SU-DHL-6 (cell line): ENCODE measurements at regions not wholly inside any gene's neighbourhood (a gene's known extent, or its start where the extent isn't known, plus 50 kb on each side); places are given as distances from the start of the nearest gene placed in this dataset.

Source experiments
- H2AFZ ChIP-seq: fragments of 200-600 bp; sonication (generic); 2 replicates; pipeline ENCODE4 v1.6.1; 2014; ENCODE audit warnings: low read depth, mild to moderate bottlenecking, moderate library complexity, mixed read lengths, antibody characterized with exemption, low read length; ENCODE audit not compliant: severe bottlenecking
- H3F3A ChIP-seq: fragments of 200-600 bp; shearing (Covaris generic); 2 replicates; pipeline ENCODE4 v1.6.0; 2016; ENCODE audit warnings: antibody characterized with exemption, mild to moderate bottlenecking; ENCODE audit not compliant: insufficient read depth
- H3K27ac ChIP-seq: fragments of 200-600 bp; sonication (generic); 2 replicates; pipeline ENCODE4 v1.5.1; 2016; ENCODE audit warnings: low read depth, mild to moderate bottlenecking, low read length, moderate library complexity, mixed read lengths
- H3K27me3 ChIP-seq: fragments of 200-600 bp; sonication (generic), shearing (Covaris generic); 2 replicates; pipeline ENCODE4 v1.6.0; 2014; ENCODE audit warnings: mild to moderate bottlenecking, low read length
- H3K36me3 ChIP-seq: fragments of 200-600 bp; sonication (generic); 2 replicates; pipeline ENCODE4 v1.6.1; 2014; ENCODE audit warnings: mild to moderate bottlenecking, low read length, mixed read lengths
- H3K4me2 ChIP-seq: fragments of 300-600, 200-600 bp; shearing (Covaris generic), sonication (generic); 2 replicates; pipeline ENCODE4 v1.6.0; 2014; ENCODE audit warnings: low read length, low read depth, mild to moderate bottlenecking; ENCODE audit not compliant: poor library complexity, severe bottlenecking
- H3K4me3 ChIP-seq: fragments of 200-600 bp; sonication (generic); 2 replicates; pipeline ENCODE4 v1.5.1; 2014; ENCODE audit warnings: antibody characterized with exemption, low read length, mild to moderate bottlenecking, mixed read lengths; ENCODE audit not compliant: insufficient read depth, poor library complexity, severe bottlenecking
- H3K79me2 ChIP-seq: fragments of 200-600 bp; sonication (generic); 2 replicates; pipeline ENCODE4 v1.6.1; 2014; ENCODE audit warnings: mild to moderate bottlenecking, low read length, moderate library complexity; ENCODE audit not compliant: insufficient read depth
- H3K9ac ChIP-seq: fragments of 200-600 bp; sonication (generic); 2 replicates; pipeline ENCODE4 v1.7.0; 2014; ENCODE audit warnings: mild to moderate bottlenecking, low read length
- H3K9me2 ChIP-seq: fragments of 200-600 bp; sonication (generic); replicated peaks from 2 replicates; pipeline ENCODE4 v1.6.1; 2014; ENCODE audit warnings: low read length; ENCODE audit not compliant: insufficient read depth
- H3K9me3 ChIP-seq: fragments of 200-600 bp; sonication (generic); 2 replicates; pipeline ENCODE4 v1.6.1; 2014; ENCODE audit warnings: low read length, mixed read lengths; ENCODE audit not compliant: insufficient read depth
- H4K20me1 ChIP-seq: fragments of 200-600 bp; sonication (generic); 2 replicates; pipeline ENCODE4 v1.6.1; 2014; ENCODE audit warnings: low read depth, mild to moderate bottlenecking, antibody characterized with exemption, low read length, moderate library complexity, mixed read lengths
- EZH2phosphoT487 ChIP-seq: fragments of 200-600 bp; sonication (generic), shearing (Covaris generic); conservative IDR thresholded peaks from 2 replicates; pipeline ENCODE4 v1.6.1; 2018; ENCODE audit warnings: mild to moderate bottlenecking, antibody characterized with exemption, low read length, moderate library complexity, mixed read lengths
- TF ChIP-seq, protein P1 (sequence below): fragments of 200-600 bp; sonication (generic); IDR thresholded peaks from one replicate; pipeline ENCODE4 v1.5.1; 2017; ENCODE audit warnings: antibody characterized with exemption, mild to moderate bottlenecking, low read length, moderate library complexity; ENCODE audit not compliant: insufficient read depth, poor library complexity, severe bottlenecking

DNA sequence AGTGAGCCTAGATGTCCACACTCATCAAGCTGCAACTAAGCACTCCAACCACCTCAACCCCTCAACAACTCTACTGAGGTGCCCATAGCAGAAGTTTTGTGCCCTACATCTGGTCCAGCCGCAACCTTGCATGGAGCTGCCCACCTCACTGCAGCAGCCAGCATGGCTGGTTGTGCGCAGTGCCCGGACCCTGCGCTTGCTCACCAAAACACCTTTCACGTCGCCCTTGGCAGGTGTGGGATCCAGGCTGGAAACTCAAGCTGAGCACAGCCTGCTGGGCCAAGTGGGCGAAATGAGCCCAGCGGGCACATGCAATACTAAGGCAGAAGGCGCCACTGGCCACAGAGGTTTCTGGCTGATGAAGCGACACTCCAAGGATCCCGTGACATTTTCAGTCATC is 902.4 kb downstream of the TBC1D32 start:
- no peaks in the 10 kb centered on the region for H3K9me2 ChIP-seq

DNA sequence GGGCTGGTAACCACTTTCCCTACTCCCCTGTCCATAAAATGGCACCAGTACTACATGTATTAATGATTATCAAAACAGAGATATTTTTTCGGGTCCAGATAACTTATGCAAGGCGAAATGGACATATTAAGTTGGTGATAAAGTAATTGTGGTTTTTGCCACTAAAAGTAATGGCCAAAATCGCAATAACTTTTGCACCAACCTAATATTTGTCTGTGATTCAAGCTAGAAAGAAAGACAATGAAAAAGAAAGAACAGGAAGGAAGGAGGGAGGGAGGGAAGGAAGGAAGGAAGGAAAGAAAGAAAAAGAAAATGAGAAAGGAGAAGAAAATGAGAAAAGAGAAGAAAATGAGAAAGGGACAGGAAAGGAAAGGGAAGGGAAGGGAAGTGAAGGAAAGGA is 922.9 kb downstream of the TBC1D32 start:
- Histone ChIP-seq H3K9me3 (no peaks in the 10 kb centered on the region), H3K27me3 (no peaks in the 10 kb centered on the region), H3K36me3 (no peaks in the 10 kb centered on the region), H3K9me2 (no peaks in the 10 kb centered on the region), H3K9ac (no peak overlapping the region), H3K4me2 (no peak overlapping the region), H2AFZ (no peak overlapping the region), H4K20me1 (no peaks in the 10 kb centered on the region), H3F3A (no peaks in the 10 kb centered on the region), H3K27ac (no peak overlapping the region), H3K4me3 (no peak overlapping the region), H3K79me2 (no peaks in the 10 kb centered on the region)
- no peak for TF ChIP-seq EZH2phosphoT487
- TF ChIP-seq, protein P1, sequence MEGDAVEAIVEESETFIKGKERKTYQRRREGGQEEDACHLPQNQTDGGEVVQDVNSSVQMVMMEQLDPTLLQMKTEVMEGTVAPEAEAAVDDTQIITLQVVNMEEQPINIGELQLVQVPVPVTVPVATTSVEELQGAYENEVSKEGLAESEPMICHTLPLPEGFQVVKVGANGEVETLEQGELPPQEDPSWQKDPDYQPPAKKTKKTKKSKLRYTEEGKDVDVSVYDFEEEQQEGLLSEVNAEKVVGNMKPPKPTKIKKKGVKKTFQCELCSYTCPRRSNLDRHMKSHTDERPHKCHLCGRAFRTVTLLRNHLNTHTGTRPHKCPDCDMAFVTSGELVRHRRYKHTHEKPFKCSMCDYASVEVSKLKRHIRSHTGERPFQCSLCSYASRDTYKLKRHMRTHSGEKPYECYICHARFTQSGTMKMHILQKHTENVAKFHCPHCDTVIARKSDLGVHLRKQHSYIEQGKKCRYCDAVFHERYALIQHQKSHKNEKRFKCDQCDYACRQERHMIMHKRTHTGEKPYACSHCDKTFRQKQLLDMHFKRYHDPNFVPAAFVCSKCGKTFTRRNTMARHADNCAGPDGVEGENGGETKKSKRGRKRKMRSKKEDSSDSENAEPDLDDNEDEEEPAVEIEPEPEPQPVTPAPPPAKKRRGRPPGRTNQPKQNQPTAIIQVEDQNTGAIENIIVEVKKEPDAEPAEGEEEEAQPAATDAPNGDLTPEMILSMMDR: no peak

More for the DNA sequence above, 902.4 kb downstream of the TBC1D32 start:
- no peaks in the 10 kb centered on the region for H3K9me3 ChIP-seq
- H3K36me3 ChIP-seq: no peaks in the 10 kb centered on the region
- H3K27ac ChIP-seq: no peak overlapping the region
- TF ChIP-seq EZH2phosphoT487: no peak
- TF ChIP-seq, protein P1: no peak
- no peak overlapping the region for H2AFZ ChIP-seq
- no peak overlapping the region for H3K4me3 ChIP-seq
- H4K20me1 ChIP-seq: no peaks in the 10 kb centered on the region
- H3K9ac ChIP-seq: no peak overlapping the region
- H3K27me3 ChIP-seq: no peaks in the 10 kb centered on the region
- H3F3A ChIP-seq: no peaks in the 10 kb centered on the region
- H3K4me2 ChIP-seq: no peak overlapping the region
- H3K79me2 ChIP-seq: no peaks in the 10 kb centered on the region

DNA sequence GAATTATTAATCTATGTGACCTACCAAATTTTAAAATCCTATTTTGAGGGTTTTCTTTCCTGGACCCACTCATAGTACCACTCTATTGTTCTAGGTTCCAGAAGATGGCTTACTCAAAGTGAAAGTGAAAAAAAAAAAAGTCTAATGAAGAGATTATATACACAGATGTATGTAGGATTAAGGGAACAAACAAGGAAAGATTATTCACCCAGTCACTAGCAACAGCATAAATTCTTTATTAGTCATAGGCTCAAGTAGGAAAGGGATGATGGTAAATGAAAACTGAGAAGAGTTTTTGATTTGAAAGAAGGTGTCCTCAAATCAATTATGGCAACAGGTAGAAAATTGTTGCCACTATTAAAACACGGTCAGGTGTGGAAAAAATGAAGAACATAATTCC is 923.7 kb downstream of the TBC1D32 start:
- TF ChIP-seq EZH2phosphoT487: no peak
- TF ChIP-seq, protein P1: no peak
- H3K27me3 ChIP-seq: no peaks in the 10 kb centered on the region
- no peaks in the 10 kb centered on the region for H3K79me2 ChIP-seq
- H4K20me1 ChIP-seq: no peaks in the 10 kb centered on the region
- no peaks in the 10 kb centered on the region for H3K9me2 ChIP-seq
- no peaks in the 10 kb centered on the region for H3F3A ChIP-seq
- no peak overlapping the region for H2AFZ ChIP-seq
- H3K36me3 ChIP-seq: no peaks in the 10 kb centered on the region
- no peaks in the 10 kb centered on the region for H3K9me3 ChIP-seq
- H3K27ac ChIP-seq: no peak overlapping the region
- no peak overlapping the region for H3K4me3 ChIP-seq
- no peak overlapping the region for H3K9ac ChIP-seq
- no peak overlapping the region for H3K4me2 ChIP-seq

DNA sequence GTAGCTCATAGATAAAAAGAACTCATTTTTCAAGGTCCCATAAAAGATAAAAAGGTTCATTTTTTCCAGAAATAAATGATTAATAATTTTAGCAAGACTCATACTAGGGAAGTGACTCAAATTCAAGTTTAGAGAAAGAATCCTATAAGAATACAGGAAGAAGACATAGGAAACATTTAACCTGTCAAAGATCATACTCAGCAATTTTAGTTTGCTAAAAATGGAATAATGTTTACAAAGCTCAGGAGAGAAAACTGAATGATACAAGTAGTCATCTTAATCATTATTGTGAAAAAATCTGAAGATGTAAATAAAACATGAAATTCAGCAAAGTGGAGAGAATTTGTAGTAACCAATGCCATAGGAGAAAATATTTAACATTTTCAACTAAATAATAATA is 926.6 kb downstream of the TBC1D32 start:
- H3K79me2 ChIP-seq: no peaks in the 10 kb centered on the region
- H4K20me1 ChIP-seq: no peaks in the 10 kb centered on the region
- no peak overlapping the region for H3K4me2 ChIP-seq
- H3K36me3 ChIP-seq: no peaks in the 10 kb centered on the region
- no peaks in the 10 kb centered on the region for H3F3A ChIP-seq
- no peak overlapping the region for H3K27ac ChIP-seq
- no peaks in the 10 kb centered on the region for H3K27me3 ChIP-seq
- H3K9ac ChIP-seq: no peak overlapping the region
- no peak for TF ChIP-seq EZH2phosphoT487
- TF ChIP-seq, protein P1: no peak
- H3K9me2 ChIP-seq: no peaks in the 10 kb centered on the region
- no peak overlapping the region for H3K4me3 ChIP-seq
- no peaks in the 10 kb centered on the region for H3K9me3 ChIP-seq
- H2AFZ ChIP-seq: no peak overlapping the region
